NT2/D1 (cell line): ENCODE measurements at regions not wholly inside any gene's neighbourhood (a gene's known extent, or its start where the extent isn't known, plus 50 kb on each side); places are given as distances from the start of the nearest gene placed in this dataset.

Experiments
- SUZ12 ChIP-seq: IDR thresholded peaks from 2 replicates; pipeline ENCODE4 v1.6.1; 2011; ENCODE audit not compliant: insufficient read length, insufficient read depth; ENCODE audit errors: extremely low read depth
- YY1 ChIP-seq: IDR thresholded peaks from 2 replicates; pipeline ENCODE4 v1.6.1; 2011; ENCODE audit not compliant: insufficient read length, insufficient read depth

DNA sequence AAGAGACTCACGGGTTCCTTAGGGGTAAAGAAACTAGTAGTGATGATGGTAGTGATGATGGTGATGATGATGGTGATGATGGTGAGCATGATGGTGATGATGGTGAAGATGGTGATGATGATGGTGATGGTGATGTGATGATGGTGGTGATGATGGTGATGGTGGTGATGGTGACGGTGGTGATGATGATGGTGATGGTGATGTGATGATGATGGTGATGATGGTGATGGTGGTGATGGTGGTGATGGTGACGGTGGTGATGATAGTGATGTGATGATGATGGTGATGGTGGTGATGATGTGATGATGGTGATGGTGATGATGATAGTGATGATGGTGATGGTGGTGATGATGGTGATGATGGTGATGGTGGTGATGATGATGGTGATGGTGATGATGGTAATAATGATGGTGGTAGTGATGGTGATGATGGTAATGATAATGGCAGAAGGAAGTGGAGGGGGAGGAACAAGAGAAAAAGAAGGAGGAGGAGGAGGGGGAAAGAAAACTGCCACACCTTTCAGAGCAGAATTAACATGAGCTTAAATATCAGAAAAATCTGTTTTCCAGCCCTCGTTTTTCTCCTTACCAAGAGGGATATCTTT lies 85.5 kb downstream of the FZD10 start:
- TF ChIP-seq SUZ12: no peak
- TF ChIP-seq YY1: no peak
